Upper lobe of right lung (tissue), 1 donor: ENCODE measurements at regions not wholly inside any gene's neighbourhood (a gene's known extent, or its start where the extent isn't known, plus 50 kb on each side); places are given as distances from the start of the nearest gene placed in this dataset.
"Not testable (repeated sequence)": the region's sequence is repeated elsewhere in the genome, so short reads cannot be mapped to it uniquely, and the experiment has no call there.

ENCODE experiments used
- ATAC-seq: fragments of 200-7000 bp; cut with Tn5 transposase; one replicate; pipeline ENCODE4 v1.9.1; 2020; ENCODE audit warnings: mild to moderate bottlenecking, moderate library complexity
- DNase-seq: peaks from one replicate; pipeline ENCODE4 v3.0.0-alpha.2; 2020
- H3K27ac ChIP-seq: fragments of 200-600 bp; one replicate; pipeline ENCODE4 v1.8.0; 2022
- H3K27me3 ChIP-seq: fragments of 200-600 bp; one replicate; pipeline ENCODE4 v1.8.0; 2022; ENCODE audit warnings: mild to moderate bottlenecking
- H3K36me3 ChIP-seq: fragments of 200-600 bp; one replicate; pipeline ENCODE4 v1.8.0; 2022
- H3K4me1 ChIP-seq: fragments of 200-600 bp; one replicate; pipeline ENCODE4 v1.8.0; 2022
- H3K4me3 ChIP-seq: fragments of 200-600 bp; one replicate; pipeline ENCODE4 v1.8.0; 2022; ENCODE audit warnings: mild to moderate bottlenecking
- H3K9me3 ChIP-seq: fragments of 200-600 bp; one replicate; pipeline ENCODE4 v1.8.0; 2022
- intact Hi-C: fragments of 100-400 bp; cut with DNase I; formaldehyde crosslinking; loops from one replicate; pipeline ENCODE4 v1.11.0; 2022
- donor health status: DM: no; HTN: yes; CAD: no; lungs with severe emphysema.

DNA sequence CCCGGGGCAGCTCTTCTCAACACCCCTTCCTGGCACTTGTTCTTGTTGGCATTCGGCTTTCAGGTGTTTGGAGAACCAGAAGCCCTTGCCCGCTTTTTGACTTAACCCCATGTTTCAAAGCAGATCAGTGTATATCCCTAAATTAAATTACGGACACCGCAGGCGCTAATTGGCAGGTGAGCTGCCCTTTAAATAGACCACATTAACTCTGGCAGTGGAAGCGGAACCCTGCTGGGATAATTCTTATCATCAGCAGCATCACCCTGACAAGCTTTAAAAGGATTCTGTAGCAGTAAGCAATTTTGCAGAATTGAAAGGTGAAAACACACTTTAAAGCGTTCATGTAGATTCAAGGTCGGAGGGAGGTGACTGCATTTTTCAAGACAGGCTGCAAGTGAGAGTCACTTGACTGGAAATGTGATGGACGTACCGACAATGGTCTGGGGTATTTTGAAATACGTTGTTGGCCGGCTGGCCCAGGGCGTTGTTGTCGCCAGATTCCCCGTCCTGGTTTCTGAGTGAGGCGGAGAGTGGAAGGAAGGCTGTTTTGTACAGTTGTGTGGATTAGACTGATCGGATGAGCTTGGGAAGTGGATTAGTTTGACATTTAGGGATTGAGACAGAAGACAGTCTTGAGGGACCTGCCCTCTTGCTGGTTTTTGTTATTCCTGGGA, 94.2 kb upstream of the CRYM start:
- intact Hi-C loops, H3K4me3 ChIP-seq, H3K4me1 ChIP-seq, H3K36me3 ChIP-seq, ATAC-seq, H3K27ac ChIP-seq, H3K9me3 ChIP-seq, H3K27me3 ChIP-seq, DNase-seq: not testable (repeated sequence)

DNA sequence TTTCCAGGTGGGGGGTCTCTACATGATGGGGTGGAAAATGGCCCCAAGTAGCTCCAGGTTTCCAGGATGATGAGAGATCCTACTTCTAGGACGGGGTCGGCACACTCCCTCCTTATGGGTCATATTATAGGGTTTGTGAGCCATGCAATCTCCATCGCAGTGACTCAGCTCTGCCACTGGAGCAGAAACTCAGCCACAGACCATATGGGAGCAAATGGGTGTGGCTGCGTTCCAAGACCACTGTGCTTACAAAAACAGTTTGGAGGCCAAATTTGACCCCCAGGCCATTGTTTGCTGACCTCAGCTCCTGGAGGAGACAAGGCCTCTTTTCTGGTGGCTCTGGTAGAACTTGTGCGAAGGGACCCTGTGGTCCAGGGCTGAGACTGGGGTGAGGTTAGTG, 92.7 kb upstream of the CRYM start:
- H3K27me3 ChIP-seq, H3K4me1 ChIP-seq, ATAC-seq, H3K9me3 ChIP-seq, H3K4me3 ChIP-seq, H3K36me3 ChIP-seq, DNase-seq, intact Hi-C loops, H3K27ac ChIP-seq: not testable (repeated sequence)

- H3K4me3 ChIP-seq, H3K36me3 ChIP-seq, H3K9me3 ChIP-seq, H3K27ac ChIP-seq, DNase-seq, H3K4me1 ChIP-seq, H3K27me3 ChIP-seq, intact Hi-C loops: not testable (repeated sequence)
- ATAC-seq: peak; percentile 54
Measured at GRCh38 chr16:21368973-21369942, 91.2 kb upstream of the CRYM start.

DNA sequence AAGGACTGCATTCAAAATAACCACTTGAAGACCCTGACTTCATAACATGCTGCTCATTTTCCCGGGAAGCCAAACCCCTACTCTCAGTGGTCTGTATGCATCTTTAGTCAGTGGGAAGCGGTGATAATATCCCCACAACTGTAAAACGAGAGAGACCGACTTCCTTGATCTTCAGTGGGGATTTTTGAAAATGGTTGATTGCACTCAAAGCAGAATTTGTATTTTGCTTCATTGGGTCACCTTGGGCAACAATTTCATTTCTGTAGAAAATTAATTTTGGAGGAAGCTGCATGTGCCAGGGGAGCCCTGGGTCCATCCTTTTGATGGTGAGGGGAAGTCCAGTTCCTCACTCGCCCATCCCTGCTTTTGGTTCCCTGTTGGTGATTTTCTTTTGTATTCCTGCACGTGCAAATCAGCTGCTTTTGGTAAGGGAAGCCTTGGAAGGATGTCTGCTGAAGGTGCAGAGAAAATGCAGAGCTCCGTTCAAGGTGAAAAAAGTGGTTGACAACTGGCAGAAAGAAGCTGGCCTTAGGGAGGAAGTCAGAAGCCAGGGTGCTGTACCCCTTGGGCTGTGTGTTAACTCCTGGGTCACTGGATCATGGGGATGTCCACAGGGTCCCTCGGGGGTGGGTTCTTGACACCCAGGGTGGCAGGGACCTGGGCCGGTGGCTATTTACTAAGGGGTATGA, 89.8 kb upstream of the CRYM start:
- H3K27me3 ChIP-seq, H3K9me3 ChIP-seq, H3K4me1 ChIP-seq, DNase-seq, ATAC-seq, H3K36me3 ChIP-seq, H3K4me3 ChIP-seq, intact Hi-C loops, H3K27ac ChIP-seq: not testable (repeated sequence)

DNA sequence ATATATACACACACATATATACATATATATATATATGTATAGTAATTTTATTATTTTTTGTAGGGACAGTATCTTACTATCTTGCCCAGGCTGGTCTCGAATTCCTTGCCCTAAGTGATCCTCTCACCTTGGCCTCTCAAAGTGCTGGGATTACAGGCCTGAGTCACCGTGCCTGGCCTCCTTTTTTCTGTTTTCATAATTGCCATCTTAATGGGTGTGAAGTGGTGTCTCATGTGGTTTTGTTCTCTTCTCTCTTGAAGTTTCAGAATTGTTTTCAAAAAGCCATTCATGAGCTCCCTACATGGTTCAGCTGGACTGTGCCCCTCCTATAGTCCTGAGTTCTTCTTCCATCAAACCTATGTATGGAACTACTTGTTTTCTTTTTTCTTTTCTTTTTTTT, 88.9 kb upstream of the CRYM start:
- H3K27ac ChIP-seq, ATAC-seq, H3K27me3 ChIP-seq, H3K4me3 ChIP-seq, intact Hi-C loops, H3K9me3 ChIP-seq, H3K4me1 ChIP-seq, DNase-seq, H3K36me3 ChIP-seq: not testable (repeated sequence)

GRCh38 chr16:21365541-21365940, 87.5 kb upstream of the CRYM start:
- H3K9me3 ChIP-seq, H3K27ac ChIP-seq, H3K27me3 ChIP-seq, H3K4me1 ChIP-seq, intact Hi-C loops, H3K36me3 ChIP-seq, DNase-seq, H3K4me3 ChIP-seq, ATAC-seq: not testable (repeated sequence)

GRCh38 chr16:21363550-21364223, 85.6 kb upstream of the CRYM start:
- intact Hi-C loops, H3K27ac ChIP-seq, DNase-seq, H3K9me3 ChIP-seq, H3K36me3 ChIP-seq, H3K4me1 ChIP-seq, H3K4me3 ChIP-seq, H3K27me3 ChIP-seq: not testable (repeated sequence)
- peak; percentile 80 for ATAC-seq

- H3K4me3 ChIP-seq, H3K36me3 ChIP-seq, H3K4me1 ChIP-seq, H3K27ac ChIP-seq, DNase-seq, ATAC-seq, H3K27me3 ChIP-seq, intact Hi-C loops, H3K9me3 ChIP-seq: not testable (repeated sequence)
Measured at GRCh38 chr16:21361612-21362227, 83.6 kb upstream of the CRYM start.

DNA sequence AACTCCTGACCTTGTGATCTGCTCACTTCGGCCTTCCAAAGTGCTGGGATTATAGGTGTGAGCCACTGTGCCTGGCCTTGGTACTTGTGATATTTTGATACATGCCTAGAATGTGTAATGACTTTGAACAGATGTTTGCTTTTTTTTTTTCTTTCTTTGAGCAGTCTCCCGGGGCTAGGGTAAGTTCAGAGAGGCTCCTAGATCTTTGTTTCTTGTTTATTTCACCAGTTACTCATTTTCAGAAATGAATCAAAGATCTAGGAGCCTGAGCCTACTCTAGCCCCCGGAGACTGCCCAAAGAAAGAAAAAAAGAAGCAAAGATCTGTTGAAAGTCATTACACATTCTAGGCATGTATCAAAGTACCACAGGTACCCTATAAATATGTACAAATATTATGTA, 83.0 kb upstream of the CRYM start:
- H3K27ac ChIP-seq, DNase-seq: not testable (repeated sequence)

DNA sequence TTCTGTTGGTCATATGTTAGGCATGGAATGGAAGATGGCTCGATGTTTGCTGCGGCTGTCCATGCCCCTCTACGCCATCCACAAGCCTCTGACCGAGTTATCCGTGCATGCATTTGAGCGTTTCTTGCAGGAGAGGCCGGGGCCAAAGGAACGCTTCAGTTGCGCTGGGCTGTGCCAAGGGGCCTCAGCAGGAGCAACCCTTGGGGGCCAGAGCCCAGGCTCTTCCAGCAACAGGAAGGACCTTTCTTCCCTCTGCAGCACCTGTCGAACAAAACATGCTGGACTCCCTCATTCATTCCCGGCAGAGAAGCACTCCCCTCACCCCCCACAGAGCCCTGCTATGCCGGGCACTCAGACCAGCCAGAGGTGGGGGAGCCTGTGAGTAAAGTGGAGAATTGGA, 81.4 kb upstream of the CRYM start:
- H3K36me3 ChIP-seq, DNase-seq, H3K4me1 ChIP-seq, H3K27me3 ChIP-seq, H3K27ac ChIP-seq, ATAC-seq, intact Hi-C loops, H3K4me3 ChIP-seq, H3K9me3 ChIP-seq: not testable (repeated sequence)

More for the DNA sequence above, 83.0 kb upstream of the CRYM start:
- ATAC-seq, H3K36me3 ChIP-seq, H3K4me3 ChIP-seq, intact Hi-C loops, H3K27me3 ChIP-seq, H3K4me1 ChIP-seq, H3K9me3 ChIP-seq: not testable (repeated sequence)

DNA sequence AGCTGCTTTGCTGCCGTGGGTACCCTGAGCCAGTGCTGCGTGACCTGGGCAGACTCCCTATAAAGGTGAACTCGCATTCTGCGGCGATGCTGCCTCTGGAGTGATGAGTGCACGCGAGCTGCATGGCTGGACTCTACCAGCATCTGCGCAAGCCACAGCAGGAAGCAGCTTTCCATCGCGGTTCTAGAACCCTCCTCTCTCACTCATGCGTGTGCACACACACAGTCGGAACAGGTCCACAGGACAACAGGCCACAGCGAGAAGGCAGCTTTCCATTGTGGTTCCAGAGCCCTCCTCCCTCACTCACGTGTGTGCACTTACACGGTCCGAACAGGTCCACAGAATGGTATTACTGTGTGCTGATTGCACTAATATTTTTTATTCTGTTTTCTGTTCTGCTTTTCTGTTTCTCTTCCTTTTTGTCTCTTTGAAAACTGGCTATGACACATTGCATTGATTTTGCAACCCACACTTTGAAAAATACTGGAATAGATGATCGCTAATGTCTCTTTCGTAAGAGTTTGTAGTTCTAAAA, 80.2 kb upstream of the CRYM start:
- H3K27me3 ChIP-seq, H3K36me3 ChIP-seq, intact Hi-C loops, H3K4me3 ChIP-seq, H3K9me3 ChIP-seq, H3K4me1 ChIP-seq, H3K27ac ChIP-seq, DNase-seq: not testable (repeated sequence)
- ATAC-seq: peak; percentile 69

GRCh38 chr16:21356308-21356707, 78.2 kb upstream of the CRYM start:
- H3K9me3 ChIP-seq, H3K4me1 ChIP-seq, H3K27me3 ChIP-seq, H3K36me3 ChIP-seq, intact Hi-C loops, H3K27ac ChIP-seq, DNase-seq, H3K4me3 ChIP-seq: not testable (repeated sequence)
- ATAC-seq: peak; percentile 75

GRCh38 chr16:21351433-21351832, 73.3 kb upstream of the CRYM start:
- H3K27ac ChIP-seq, DNase-seq, H3K36me3 ChIP-seq, H3K27me3 ChIP-seq, H3K9me3 ChIP-seq, H3K4me1 ChIP-seq, intact Hi-C loops, H3K4me3 ChIP-seq, ATAC-seq: not testable (repeated sequence)
